CD4-positive, alpha-beta memory T cell (primary cell): ENCODE measurements at regions not wholly inside any gene's neighbourhood (a gene's known extent, or its start where the extent isn't known, plus 50 kb on each side); places are given as distances from the start of the nearest gene placed in this dataset.
"Not testable (repeated sequence)": the region's sequence is repeated elsewhere in the genome, so short reads cannot be mapped to it uniquely, and the experiment has no call there.

Source experiments
- CTCF ChIA-PET: fragments of 350-600 bp; sonication (Branson Sonifier 250); formaldehyde crosslinking; loops from one replicate; lab custom pipeline; 2021; ENCODE audit warnings: inconsistent platforms; ENCODE audit not compliant: partially characterized antibody; lab: Charles Lee
- POLR2A ChIA-PET: fragments of 350-600 bp; sonication (Branson Sonifier 250); formaldehyde crosslinking; loops from one replicate; lab custom pipeline; 2021; ENCODE audit not compliant: partially characterized antibody; lab: Charles Lee
- DNase-seq, 5 donors: peaks; one replicate each; pipeline versions ENCODE4 v3.0.0 to v3.0.0-alpha.2; 2020 to 2022; ENCODE audit warnings: mixed read lengths in 1 of 5
- H3K27ac ChIP-seq: one replicate; pipeline ENCODE4 v1.7.0; 2013; ENCODE audit warnings: low read depth, low read length
- H3K27me3 ChIP-seq: 2 replicates; pipeline ENCODE4 v1.7.0; 2013; ENCODE audit warnings: mild to moderate bottlenecking, low read length, moderate library complexity; ENCODE audit not compliant: insufficient read depth
- H3K36me3 ChIP-seq: 2 replicates; pipeline ENCODE4 v1.7.0; 2013; ENCODE audit warnings: mild to moderate bottlenecking, low read length, moderate library complexity; ENCODE audit not compliant: insufficient read depth
- H3K4me1 ChIP-seq: 2 replicates; pipeline ENCODE4 v1.7.0; 2013; ENCODE audit warnings: mild to moderate bottlenecking, low read length, moderate library complexity; ENCODE audit not compliant: insufficient read depth
- H3K4me3 ChIP-seq, 2 donors: one replicate each; pipeline ENCODE4 v1.7.0; 2013; ENCODE audit warnings: low read length in 2 of 2, mild to moderate bottlenecking in 1 of 2
- H3K9me3 ChIP-seq, 2 donors: one replicate each; pipeline ENCODE4 v1.7.0; 2013; ENCODE audit warnings: low read length in 2 of 2, control low read depth in 1 of 2; ENCODE audit not compliant: control insufficient read depth in 1 of 2
- H3K27ac Mint-ChIP-seq, 7 donors: one replicate each; pipeline ENCODE4 v1.8.0; 2020 to 2021; ENCODE audit warnings: mixed read lengths in 7 of 7, mild to moderate bottlenecking in 6 of 7, inconsistent platforms in 3 of 7, moderate library complexity in 3 of 7
- H3K27me3 Mint-ChIP-seq, 2 donors: one replicate each; pipeline ENCODE4 v1.8.0; 2020 to 2021; ENCODE audit warnings: mixed read lengths in 2 of 2
- H3K36me3 Mint-ChIP-seq, 2 donors: one replicate each; pipeline ENCODE4 v1.8.0; 2020 to 2021; ENCODE audit warnings: mixed read lengths in 2 of 2, inconsistent platforms in 1 of 2, mild to moderate bottlenecking in 1 of 2
- H3K4me1 Mint-ChIP-seq, 4 donors: one replicate each; pipeline ENCODE4 v1.8.0; 2020 to 2021; ENCODE audit warnings: mixed read lengths in 4 of 4, mild to moderate bottlenecking in 1 of 4
- H3K4me3 Mint-ChIP-seq, 8 donors: one replicate each; pipeline ENCODE4 v1.8.0; 2020 to 2021; ENCODE audit warnings: mixed read lengths in 8 of 8, mild to moderate bottlenecking in 7 of 8, moderate library complexity in 6 of 8, inconsistent platforms in 3 of 8
- H3K9me3 Mint-ChIP-seq, 8 donors: one replicate each; pipeline ENCODE4 v1.8.0; 2020 to 2021; ENCODE audit warnings: mixed read lengths in 8 of 8, mild to moderate bottlenecking in 5 of 8, inconsistent platforms in 3 of 8, moderate library complexity in 1 of 8
- intact Hi-C: fragments of 100-400 bp; cut with micrococcal nuclease; formaldehyde crosslinking; loops from one replicate; pipeline ENCODE4 v1.15.1; 2023

DNA sequence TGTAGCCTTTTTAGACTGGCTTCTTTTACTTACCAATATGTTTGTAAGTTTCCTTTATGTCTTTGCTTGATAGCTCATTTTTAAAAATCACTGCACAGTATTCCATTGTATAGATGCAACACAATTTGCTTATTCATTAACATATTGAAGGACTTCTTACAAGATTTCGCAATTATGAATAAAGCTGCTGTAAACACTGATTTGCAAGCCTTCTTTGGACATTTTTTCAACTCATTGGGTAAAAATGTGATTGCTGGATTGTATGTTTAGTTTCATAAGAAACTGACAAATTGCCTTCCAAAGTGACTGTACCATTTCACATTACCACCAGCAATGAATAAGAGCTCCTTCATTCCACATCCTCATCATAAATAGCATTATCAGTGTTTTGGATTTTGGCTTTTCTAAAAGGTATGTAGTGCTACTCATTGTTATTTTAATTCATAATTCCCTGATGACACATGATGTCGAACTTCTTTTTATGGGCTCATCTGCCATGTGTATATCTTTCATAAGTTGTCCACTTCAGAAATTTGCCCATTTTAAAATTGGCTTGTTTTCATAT lies 80.7 kb downstream of the TFAP2B start:
- no peak overlapping the region for H3K4me3 Mint-ChIP-seq
- no peaks in the 10 kb centered on the region for H3K27me3 Mint-ChIP-seq
- intact Hi-C loops: no loop called here
- no peaks in the 10 kb centered on the region for H3K4me1 Mint-ChIP-seq
- H3K36me3 Mint-ChIP-seq: no peaks in the 10 kb centered on the region
- CTCF ChIA-PET: no interaction called here
- H3K27ac Mint-ChIP-seq: no peak overlapping the region
- POLR2A ChIA-PET: no interaction called here
- Histone ChIP-seq H3K9me3 (no peaks in the 10 kb centered on the region), H3K36me3 (no peaks in the 10 kb centered on the region), H3K4me1 (no peaks in the 10 kb centered on the region), H3K4me3 (no peak overlapping the region), H3K27ac (no peak overlapping the region), H3K27me3 (no peaks in the 10 kb centered on the region)
- peaks cover 0 to 18% (median 7%) of the 10 kb centered on the region in 8 donors for H3K9me3 Mint-ChIP-seq
- DNase-seq: no peak

DNA sequence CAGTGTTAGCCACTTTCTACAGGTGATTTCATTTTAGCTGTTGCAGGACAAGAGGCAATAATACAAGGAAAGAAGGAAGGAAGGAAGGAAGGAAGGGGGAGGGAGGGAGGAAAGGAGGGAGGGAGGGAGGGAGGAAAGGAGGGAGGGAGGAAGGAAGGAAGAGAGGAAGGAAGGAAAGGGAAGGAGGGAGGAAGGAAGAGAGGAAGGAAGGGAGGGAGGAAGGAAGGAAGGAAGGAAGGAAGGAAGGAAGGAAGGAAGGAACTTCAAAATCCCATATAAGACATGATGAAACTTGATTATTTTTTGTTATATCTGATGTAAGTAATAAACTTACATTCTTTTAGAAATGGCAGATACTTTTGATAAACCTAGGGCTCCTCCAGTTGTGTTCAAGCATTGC lies 83.6 kb downstream of the TFAP2B start:
- DNase-seq: no peak
- H3K27ac Mint-ChIP-seq: no peak overlapping the region
- H3K4me1 Mint-ChIP-seq: no peaks in the 10 kb centered on the region
- no peaks in the 10 kb centered on the region for H3K36me3 Mint-ChIP-seq
- H3K4me3 Mint-ChIP-seq: no peak overlapping the region
- no peaks in the 10 kb centered on the region for H3K27me3 Mint-ChIP-seq
- Histone ChIP-seq H3K4me3 (no peak overlapping the region), H3K36me3 (no peaks in the 10 kb centered on the region), H3K9me3 (no peaks in the 10 kb centered on the region), H3K27me3 (no peaks in the 10 kb centered on the region), H3K27ac (no peak overlapping the region), H3K4me1 (no peaks in the 10 kb centered on the region)
- intact Hi-C loops: no loop called here
- peaks cover 0 to 13% (median 7%) of the 10 kb centered on the region in 8 donors for H3K9me3 Mint-ChIP-seq
- POLR2A ChIA-PET: no interaction called here
- CTCF ChIA-PET: no interaction called here

- H3K4me1 ChIP-seq: no peaks in the 10 kb centered on the region
- intact Hi-C loops: no loop called here
- no peaks in the 10 kb centered on the region for H3K27me3 ChIP-seq
- H3K36me3 ChIP-seq: no peaks in the 10 kb centered on the region
- ChIA-PET CTCF (no interaction called here), POLR2A (no interaction called here)
- no peak overlapping the region for H3K27ac ChIP-seq
- Mint-ChIP-seq H3K4me1 (no peaks in the 10 kb centered on the region), H3K36me3 (no peaks in the 10 kb centered on the region), H3K27ac (no peak overlapping the region), H3K9me3 (peaks cover 0 to 12% (median 6%) of the 10 kb centered on the region in 8 donors), H3K4me3 (no peak overlapping the region), H3K27me3 (no peaks in the 10 kb centered on the region)
- no peak for DNase-seq
- H3K9me3 ChIP-seq: no peaks in the 10 kb centered on the region
- no peak overlapping the region for H3K4me3 ChIP-seq
Observed at GRCh38 chr6:50905297-50905696, 86.6 kb downstream of the TFAP2B start.

DNA sequence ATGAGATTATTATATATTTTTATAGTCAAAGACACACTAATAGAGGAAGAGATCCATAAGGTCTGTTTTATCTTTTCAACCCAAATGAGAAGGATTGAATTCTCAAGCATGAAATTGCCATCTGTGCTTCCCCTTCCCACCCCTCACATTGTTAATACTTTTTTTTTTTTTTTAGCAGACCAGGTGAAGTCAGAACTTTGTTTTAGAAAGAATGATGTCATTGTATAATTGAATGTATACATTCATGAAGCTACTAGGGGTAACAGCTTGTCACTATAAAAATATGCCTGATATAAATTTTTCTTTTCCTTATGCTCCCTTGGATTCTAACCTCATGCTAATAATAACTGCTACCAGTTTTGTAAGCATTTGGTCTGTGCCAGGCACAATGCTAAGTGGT lies 88.9 kb downstream of the TFAP2B start:
- CTCF ChIA-PET: no interaction called here
- H3K4me3 Mint-ChIP-seq: no peak overlapping the region
- POLR2A ChIA-PET: no interaction called here

DNA sequence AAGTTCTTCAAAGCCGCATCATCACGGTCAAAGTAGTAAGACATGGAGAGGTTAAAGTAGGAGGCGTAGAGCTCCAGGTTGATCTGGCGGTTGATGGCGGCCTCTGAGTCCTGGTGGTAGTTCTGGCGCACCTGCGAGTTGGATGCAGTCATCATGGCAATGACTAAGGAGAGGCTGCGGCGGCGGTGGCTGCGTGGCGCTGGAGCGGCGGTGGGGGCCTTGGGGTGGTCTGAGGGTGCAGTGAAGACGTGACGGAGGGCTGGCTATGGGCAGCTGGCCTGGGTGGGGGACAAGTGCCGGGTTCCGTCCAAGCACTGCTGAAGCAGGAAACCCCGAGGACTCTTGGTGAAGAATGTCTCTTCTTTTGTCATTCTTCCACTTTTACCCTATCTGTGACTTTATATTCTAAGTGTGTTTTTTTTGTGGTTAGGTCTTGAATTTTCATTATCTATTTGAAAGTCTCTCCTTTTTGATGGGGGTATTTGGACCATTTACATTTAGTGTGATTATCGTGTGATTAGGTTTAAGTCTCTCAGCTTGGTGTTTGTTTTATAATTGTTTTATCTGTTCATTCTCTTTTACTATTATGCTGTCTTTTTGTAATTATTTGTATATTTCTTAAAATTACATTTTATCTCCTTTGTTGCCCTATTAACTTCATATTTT lies 94.6 kb downstream of the TFAP2B start:
- H3K4me3 ChIP-seq: no peak overlapping the region
- DNase-seq: no peak
- ChIA-PET CTCF (no interaction called here), POLR2A (no interaction called here)
- H3K36me3 ChIP-seq: no peaks in the 10 kb centered on the region
- H3K27me3 ChIP-seq: no peaks in the 10 kb centered on the region
- no peaks in the 10 kb centered on the region for H3K4me1 ChIP-seq
- Mint-ChIP-seq H3K9me3 (peaks cover 0 to 7% (median 3%) of the 10 kb centered on the region in 8 donors), H3K27ac (no peak overlapping the region), H3K36me3 (no peaks in the 10 kb centered on the region), H3K27me3 (no peaks in the 10 kb centered on the region), H3K4me1 (no peaks in the 10 kb centered on the region), H3K4me3 (no peak overlapping the region)
- intact Hi-C loops: no loop called here
- no peak overlapping the region for H3K27ac ChIP-seq
- H3K9me3 ChIP-seq: no peaks in the 10 kb centered on the region

More for the DNA sequence above, 88.9 kb downstream of the TFAP2B start:
- Histone ChIP-seq H3K36me3 (no peaks in the 10 kb centered on the region), H3K9me3 (no peaks in the 10 kb centered on the region), H3K4me3 (no peak overlapping the region), H3K4me1 (no peaks in the 10 kb centered on the region), H3K27ac (no peak overlapping the region), H3K27me3 (no peaks in the 10 kb centered on the region)
- DNase-seq: no peak
- Mint-ChIP-seq H3K4me1 (no peaks in the 10 kb centered on the region), H3K9me3 (peaks cover 0 to 9% (median 5%) of the 10 kb centered on the region in 8 donors), H3K36me3 (no peaks in the 10 kb centered on the region), H3K27me3 (no peaks in the 10 kb centered on the region), H3K27ac (no peak overlapping the region)
- intact Hi-C loops: no loop called here

- H3K4me3 Mint-ChIP-seq, H3K27me3 ChIP-seq, POLR2A ChIA-PET, H3K4me3 ChIP-seq, H3K4me1 Mint-ChIP-seq, intact Hi-C loops, H3K27ac Mint-ChIP-seq, H3K9me3 ChIP-seq, H3K27me3 Mint-ChIP-seq, H3K4me1 ChIP-seq, H3K27ac ChIP-seq, DNase-seq, CTCF ChIA-PET, H3K36me3 Mint-ChIP-seq, H3K36me3 ChIP-seq: not testable (repeated sequence)
- peaks cover 0 to 25% (median 13%) of the 10 kb centered on the region in 8 donors for H3K9me3 Mint-ChIP-seq
Observed at GRCh38 chr6:50921378-50921777, 102.7 kb downstream of the TFAP2B start.

- Mint-ChIP-seq H3K36me3 (no peaks in the 10 kb centered on the region), H3K4me3 (no peak overlapping the region), H3K9me3 (peaks cover 0 to 23% (median 13%) of the 10 kb centered on the region in 8 donors), H3K27me3 (no peaks in the 10 kb centered on the region), H3K4me1 (no peaks in the 10 kb centered on the region), H3K27ac (no peak overlapping the region)
- H3K4me3 ChIP-seq: no peak overlapping the region
- ChIA-PET CTCF (no interaction called here), POLR2A (no interaction called here)
- H3K4me1 ChIP-seq: no peaks in the 10 kb centered on the region
- DNase-seq: no peak
- no peaks in the 10 kb centered on the region for H3K36me3 ChIP-seq
- H3K9me3 ChIP-seq: no peaks in the 10 kb centered on the region
- no peaks in the 10 kb centered on the region for H3K27me3 ChIP-seq
- H3K27ac ChIP-seq: no peak overlapping the region
- intact Hi-C loops: no loop called here
Observed at GRCh38 chr6:50921968-50922367, 103.3 kb downstream of the TFAP2B start.
